NCI-H187 treated with DMSO at 0.1 percent for 48 hours (cell line): ENCODE measurements at regions not wholly inside any gene's neighbourhood (a gene's known extent, or its start where the extent isn't known, plus 50 kb on each side); places are given as distances from the start of the nearest gene placed in this dataset.

Source experiments
- DNase-seq: peaks from one replicate; lab custom pipeline; 2025; lab: John Stamatoyannopoulos, UW

- DNase-seq, result no peak
These were observed 77.6 kb upstream of the TMEM260 start for GRCh38 chr14:56501909-56502530.

DNA sequence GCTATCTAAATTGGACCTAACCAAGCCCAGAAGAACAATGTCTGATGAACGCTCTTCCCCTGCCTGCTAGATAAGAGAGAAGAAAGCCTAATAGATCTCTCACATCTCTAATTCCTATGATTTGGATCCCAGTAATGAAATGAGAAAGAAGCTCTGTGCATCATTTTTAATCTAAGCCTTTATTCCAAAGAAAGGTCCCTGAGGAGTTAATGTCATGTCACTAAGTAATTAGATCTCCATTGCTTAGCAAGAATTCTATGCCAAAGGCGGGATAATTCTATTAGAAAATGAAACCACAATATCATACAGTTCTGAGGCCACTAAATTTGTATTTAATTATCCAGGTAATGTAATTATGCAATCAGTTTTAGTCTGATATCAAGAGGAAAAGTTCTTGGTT is 74.2 kb upstream of the TMEM260 start:
- DNase-seq, result no peak

- no peak for DNase-seq
These were observed 67.1 kb upstream of the TMEM260 start for GRCh38 chr14:56512521-56512920.

- no peak for DNase-seq
These were observed 64.8 kb upstream of the TMEM260 start for GRCh38 chr14:56514663-56515371.

GRCh38 chr14:56515739-56516138 is 63.9 kb upstream of the TMEM260 start:
- DNase-seq, result no peak

DNA sequence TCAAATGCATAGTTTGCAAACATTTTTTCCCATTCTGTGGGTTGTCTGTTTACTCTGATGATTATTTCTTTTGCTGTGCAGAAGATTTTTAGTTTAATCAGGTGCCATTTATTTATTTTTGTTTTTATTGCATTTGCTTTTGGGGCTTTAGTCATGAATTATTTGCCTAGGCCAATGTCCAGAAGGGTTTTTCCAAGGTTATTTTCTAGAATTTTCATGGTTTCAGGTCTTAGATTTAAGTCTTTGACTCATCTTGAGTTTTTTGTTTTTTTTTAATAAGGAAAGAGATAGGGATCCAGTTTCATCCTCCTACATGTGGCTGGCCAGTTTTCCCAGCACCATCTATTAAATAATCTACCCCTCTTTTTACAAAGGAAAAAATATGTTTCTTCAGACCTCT is 57.2 kb upstream of the TMEM260 start:
- no peak for DNase-seq

DNA sequence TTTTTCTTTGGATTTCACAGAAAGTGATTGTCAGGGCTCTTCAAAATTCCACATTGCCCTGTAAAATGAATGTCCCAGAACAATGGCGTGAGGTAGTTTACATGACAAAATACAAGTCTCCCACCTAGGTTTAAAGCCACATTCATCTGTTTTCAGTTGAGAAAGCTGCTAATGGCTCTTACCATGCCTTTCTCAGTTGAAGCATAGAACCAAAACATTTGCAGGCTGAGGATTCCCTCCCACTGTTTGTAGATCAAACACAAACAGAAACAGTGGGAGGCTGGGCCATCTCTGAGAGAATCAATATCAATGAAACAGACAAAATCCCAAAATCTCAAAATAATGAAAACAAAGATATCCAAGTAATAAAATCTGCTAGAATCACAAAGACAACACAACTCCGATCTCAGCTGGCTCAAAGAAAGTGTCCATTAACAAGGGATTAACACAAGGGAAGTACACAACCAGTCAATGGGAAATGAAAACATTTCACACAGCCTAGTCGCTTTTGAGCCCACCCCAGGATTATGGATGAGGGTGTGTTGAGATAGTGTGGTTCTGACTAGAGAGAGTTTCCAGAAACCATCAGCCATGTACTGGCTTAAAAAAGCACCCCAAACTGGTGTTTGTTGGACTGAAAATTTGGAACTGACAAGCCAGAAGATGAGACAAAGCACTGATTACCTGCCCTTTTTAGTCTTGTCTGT is 54.5 kb upstream of the TMEM260 start:
- DNase-seq, result no peak

- no peak for DNase-seq
These were observed 50.7 kb upstream of the TMEM260 start for GRCh38 chr14:56528927-56529326.
